PC-3 (cell line): ENCODE measurements at regions not wholly inside any gene's neighbourhood (a gene's known extent, or its start where the extent isn't known, plus 50 kb on each side); places are given as distances from the start of the nearest gene placed in this dataset.
A peak's percentile ranks its signal among the peaks of the same experiment; 100 is the strongest.

Experiments used
- ATAC-seq: fragments of 200-7000 bp; cut with Tn5 transposase; 2 replicates; pipeline ENCODE4 v1.9.1; 2020; ENCODE audit warnings: mild to moderate bottlenecking, moderate library complexity
- BruUV-seq: library from RNA; stranded (reverse); fragments of 400-500 nt; replicated peaks from 2 replicates; lab custom pipeline; 2021; lab: Mats Ljungman, UMichigan
- CTCF ChIA-PET: fragments of 300-600 bp; sonication (Branson Sonifier 250); formaldehyde crosslinking; loops from one replicate; lab custom pipeline; 2022; ENCODE audit warnings: antibody characterized with exemption; lab: Charles Lee
- POLR2A ChIA-PET: fragments of 300-600 bp; sonication (Branson Sonifier 250); formaldehyde crosslinking; loops from one replicate; lab custom pipeline; 2022; ENCODE audit warnings: antibody characterized with exemption; ENCODE audit not compliant: unreplicated experiment; lab: Charles Lee
- DNase-seq: peaks from one replicate; pipeline ENCODE4 v3.0.0-alpha.2; 2015
- H2AFZ ChIP-seq: fragments of 300-600 bp; sonication (generic); 2 replicates; pipeline ENCODE4 v1.6.0; 2016; ENCODE audit warnings: antibody characterized with exemption, low read length
- H3F3A ChIP-seq: fragments of 300-600 bp; sonication (generic); one replicate; pipeline ENCODE4 v1.6.0; 2017; ENCODE audit warnings: antibody characterized with exemption, low read length, control low read depth, mild to moderate bottlenecking; ENCODE audit not compliant: unreplicated experiment
- H3K27ac ChIP-seq: fragments of 300-600 bp; sonication (generic); 2 replicates; pipeline ENCODE4 v1.5.1; 2016; ENCODE audit warnings: mild to moderate bottlenecking, low read length
- H3K27me3 ChIP-seq: fragments of 300-600 bp; sonication (generic); 2 replicates; pipeline ENCODE4 v1.6.1; 2016; ENCODE audit warnings: low read length, mixed read lengths
- H3K36me3 ChIP-seq: fragments of 300-600 bp; sonication (generic); 2 replicates; pipeline ENCODE4 v1.6.1; 2016; ENCODE audit warnings: low read depth, mixed run types, low read length, mixed read lengths
- H3K4me1 ChIP-seq: fragments of 300-600 bp; sonication (generic); 2 replicates; pipeline ENCODE4 v1.5.1; 2016; ENCODE audit warnings: low read length; ENCODE audit not compliant: insufficient read depth
- H3K4me2 ChIP-seq: fragments of 300-600 bp; sonication (generic); 2 replicates; pipeline ENCODE4 v1.6.0; 2016; ENCODE audit warnings: low read length
- H3K4me3 ChIP-seq: fragments of 300-600 bp; sonication (generic); 2 replicates; pipeline ENCODE4 v1.5.1; 2016; ENCODE audit warnings: mild to moderate bottlenecking, low read length, mixed read lengths
- H3K79me2 ChIP-seq: fragments of 300-600 bp; sonication (generic); 2 replicates; pipeline ENCODE4 v1.6.1; 2017; ENCODE audit warnings: low read length, mixed read lengths
- H3K9ac ChIP-seq: fragments of 300-600 bp; sonication (generic); 2 replicates; pipeline ENCODE4 v1.6.0; 2016; ENCODE audit warnings: mild to moderate bottlenecking, low read length
- H3K9me2 ChIP-seq: fragments of 300-600 bp; sonication (generic); replicated peaks from 2 replicates; pipeline ENCODE4 v1.6.1; 2016; ENCODE audit warnings: mixed run types, low read length, mixed read lengths
- H3K9me3 ChIP-seq: fragments of 300-600 bp; sonication (generic); 2 replicates; pipeline ENCODE4 v1.6.1; 2016; ENCODE audit warnings: low read length, mixed read lengths
- H4K20me1 ChIP-seq: fragments of 300-600 bp; sonication (generic); 2 replicates; pipeline ENCODE4 v1.6.1; 2016; ENCODE audit warnings: low read length, mixed read lengths
- CTCF ChIP-seq: fragments of 300-600 bp; sonication (generic); conservative IDR thresholded peaks from 2 replicates; pipeline ENCODE4 v1.5.1; 2017; ENCODE audit warnings: antibody characterized with exemption, low read depth, mild to moderate bottlenecking, low read length
- EZH2 ChIP-seq: fragments of 300-600 bp; sonication (generic); IDR thresholded peaks from one replicate; pipeline ENCODE4 v1.6.1; 2017; ENCODE audit warnings: antibody characterized with exemption, mild to moderate bottlenecking, low read length; ENCODE audit not compliant: unreplicated experiment
- EZH2phosphoT487 ChIP-seq: fragments of 300-600 bp; sonication (generic); IDR thresholded peaks from 2 replicates; pipeline ENCODE4 v1.6.1; 2018; ENCODE audit warnings: mild to moderate bottlenecking, antibody characterized with exemption, low read length, borderline replicate concordance
- intact Hi-C: fragments of 100-400 bp; cut with micrococcal nuclease; formaldehyde crosslinking; loops from 2 replicates; pipeline ENCODE4 v1.9.0; 2023

GRCh38 chr18:22742409-22742808 lies 190.7 kb upstream of the RBBP8 start:
- Histone ChIP-seq H3K4me3 (no peak overlapping the region), H3K9me3 (no peaks in the 10 kb centered on the region), H2AFZ (0 out of 2 replicates have a peak overlapping the region, but pooled peaks have one; percentile 24), H3F3A (no peaks in the 10 kb centered on the region), H3K79me2 (no peaks in the 10 kb centered on the region), H3K4me2 (no peak overlapping the region), H4K20me1 (no peaks in the 10 kb centered on the region), H3K9ac (no peak overlapping the region), H3K4me1 (no peaks in the 10 kb centered on the region), H3K9me2 (no peaks in the 10 kb centered on the region), H3K27ac (no peak overlapping the region), H3K36me3 (no peaks in the 10 kb centered on the region), H3K27me3 (no peaks in the 10 kb centered on the region)
- BruUV-seq, result no TSS peak
- intact Hi-C loops, result no loop called here
- CTCF ChIA-PET, result no interaction called here
- ATAC-seq (no peak), DNase-seq (no peak)
- POLR2A ChIA-PET, result interaction anchor here (0.6 kb wide), 1 partner anchor 33 kb away, joined by 3 read pairs; no protein-coding TSS in a partner anchor
- no peak for TF ChIP-seq CTCF
- TF ChIP-seq EZH2phosphoT487, result no peak
- TF ChIP-seq EZH2, result no peak

- no peaks in the 10 kb centered on the region for H4K20me1 ChIP-seq
- CTCF ChIA-PET, result no interaction called here
- H3K9me3 ChIP-seq, result no peaks in the 10 kb centered on the region
- no peak for DNase-seq
- POLR2A ChIA-PET, result no interaction called here
- H3K9ac ChIP-seq, result no peak overlapping the region
- H3K79me2 ChIP-seq, result no peaks in the 10 kb centered on the region
- no peaks in the 10 kb centered on the region for H3K4me1 ChIP-seq
- H3K27ac ChIP-seq, result no peak overlapping the region
- no peak overlapping the region for H3K4me3 ChIP-seq
- no TSS peak for BruUV-seq
- intact Hi-C loops, result no loop called here
- no peaks in the 10 kb centered on the region for H3K9me2 ChIP-seq
- TF ChIP-seq EZH2phosphoT487, result no peak
- H3F3A ChIP-seq, result no peaks in the 10 kb centered on the region
- H3K27me3 ChIP-seq, result no peaks in the 10 kb centered on the region
- no peak for ATAC-seq
- no peaks in the 10 kb centered on the region for H3K36me3 ChIP-seq
- H3K4me2 ChIP-seq, result no peak overlapping the region
- H2AFZ ChIP-seq, result no peak overlapping the region
Observed at GRCh38 chr18:22745966-22746365, 187.2 kb upstream of the RBBP8 start.

GRCh38 chr18:22752014-22752413 lies 181.1 kb upstream of the RBBP8 start:
- Histone ChIP-seq H3K9ac (no peak overlapping the region), H3K27me3 (no peaks in the 10 kb centered on the region), H3K36me3 (no peaks in the 10 kb centered on the region), H4K20me1 (no peaks in the 10 kb centered on the region), H3K4me2 (no peak overlapping the region), H3F3A (no peaks in the 10 kb centered on the region), H3K9me2 (no peaks in the 10 kb centered on the region), H3K4me3 (no peak overlapping the region), H3K4me1 (no peaks in the 10 kb centered on the region), H3K9me3 (no peaks in the 10 kb centered on the region), H3K27ac (no peak overlapping the region), H3K79me2 (no peaks in the 10 kb centered on the region), H2AFZ (no peak overlapping the region)
- no TSS peak for BruUV-seq
- ChIA-PET CTCF (no interaction called here), POLR2A (no interaction called here)
- no peak for DNase-seq
- intact Hi-C loops, result no loop called here
- TF ChIP-seq EZH2phosphoT487 (no peak), CTCF (no peak), EZH2 (no peak)
- ATAC-seq, result no peak
